ENCODE measurements at regions not wholly inside any gene's neighbourhood (a gene's known extent, or its start where the extent isn't known, plus 50 kb on each side); places are given as distances from the start of the nearest gene placed in this dataset.
A peak's percentile ranks its signal among the peaks of the same experiment; 100 is the strongest.

DNA sequence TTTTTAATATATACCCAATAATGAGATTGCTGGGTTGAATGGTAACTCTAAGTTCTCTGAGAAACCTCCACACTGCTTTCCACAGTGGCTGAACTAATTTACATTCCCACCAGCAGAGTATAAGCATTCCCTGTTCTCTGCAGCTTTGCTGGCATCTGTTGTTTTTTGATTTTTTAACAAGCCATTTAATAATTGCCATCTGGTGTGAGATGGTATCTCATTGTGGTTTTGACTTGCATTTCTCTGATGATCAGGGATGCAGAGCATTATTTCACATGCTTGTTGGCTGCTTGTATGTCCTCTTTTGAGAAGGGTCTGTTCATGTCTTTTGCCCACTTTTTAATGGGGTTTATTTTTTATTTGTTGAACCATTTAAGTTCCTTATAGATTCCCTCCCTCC lies 75.0 kb upstream of the EPHB3 start:
- H3K4me3 ChIP-seq (ENCODE audit: low read depth, poor library complexity, severe bottlenecking): no peak overlapping the region
- intact Hi-C loops (cut with DNase I; ENCODE audit: low total_unique reads): no loop called here
- TF ChIP-seq POLR2A (IDR thresholded peaks at IDR 0.05): no peak
- TF ChIP-seq, protein P1, sequence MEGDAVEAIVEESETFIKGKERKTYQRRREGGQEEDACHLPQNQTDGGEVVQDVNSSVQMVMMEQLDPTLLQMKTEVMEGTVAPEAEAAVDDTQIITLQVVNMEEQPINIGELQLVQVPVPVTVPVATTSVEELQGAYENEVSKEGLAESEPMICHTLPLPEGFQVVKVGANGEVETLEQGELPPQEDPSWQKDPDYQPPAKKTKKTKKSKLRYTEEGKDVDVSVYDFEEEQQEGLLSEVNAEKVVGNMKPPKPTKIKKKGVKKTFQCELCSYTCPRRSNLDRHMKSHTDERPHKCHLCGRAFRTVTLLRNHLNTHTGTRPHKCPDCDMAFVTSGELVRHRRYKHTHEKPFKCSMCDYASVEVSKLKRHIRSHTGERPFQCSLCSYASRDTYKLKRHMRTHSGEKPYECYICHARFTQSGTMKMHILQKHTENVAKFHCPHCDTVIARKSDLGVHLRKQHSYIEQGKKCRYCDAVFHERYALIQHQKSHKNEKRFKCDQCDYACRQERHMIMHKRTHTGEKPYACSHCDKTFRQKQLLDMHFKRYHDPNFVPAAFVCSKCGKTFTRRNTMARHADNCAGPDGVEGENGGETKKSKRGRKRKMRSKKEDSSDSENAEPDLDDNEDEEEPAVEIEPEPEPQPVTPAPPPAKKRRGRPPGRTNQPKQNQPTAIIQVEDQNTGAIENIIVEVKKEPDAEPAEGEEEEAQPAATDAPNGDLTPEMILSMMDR (IDR thresholded peaks at IDR 0.05): no peak
- DNase-seq (ENCODE audit: low spot score in 2 of 2): no peak

DNA sequence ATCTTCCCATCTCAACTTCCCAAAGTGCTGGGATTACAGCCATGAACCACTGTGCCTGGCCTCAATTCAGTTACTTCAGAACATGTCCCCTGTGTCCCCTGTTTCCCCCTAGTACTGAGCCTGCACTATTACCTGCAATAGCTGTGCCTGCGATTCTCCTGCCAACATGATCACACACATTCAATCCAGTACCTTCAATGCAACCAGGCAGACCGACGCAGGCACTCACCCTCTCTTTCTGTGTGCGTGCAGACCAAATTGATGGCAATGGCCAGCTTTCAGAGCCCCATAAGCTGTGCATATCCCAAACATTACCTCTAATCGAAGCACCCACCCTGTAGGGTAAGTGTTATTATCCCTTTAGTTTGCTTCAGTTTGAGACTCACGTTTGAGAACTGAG lies 73.0 kb upstream of the EPHB3 start:
- peak in 1 of 2 donors; percentile 31 for DNase-seq (ENCODE audit: low spot score in 2 of 2)
- WGBS, 2 donors: 87 to 93% methylated on average over 6 of the region's 6 CpGs
- TF ChIP-seq, protein P1 (IDR thresholded peaks at IDR 0.05): no peak
- TF ChIP-seq POLR2A (IDR thresholded peaks at IDR 0.05): no peak
- intact Hi-C loops (cut with DNase I; ENCODE audit: low total_unique reads): no loop called here
- H3K4me3 ChIP-seq (ENCODE audit: low read depth, poor library complexity, severe bottlenecking): no peak overlapping the region

DNA sequence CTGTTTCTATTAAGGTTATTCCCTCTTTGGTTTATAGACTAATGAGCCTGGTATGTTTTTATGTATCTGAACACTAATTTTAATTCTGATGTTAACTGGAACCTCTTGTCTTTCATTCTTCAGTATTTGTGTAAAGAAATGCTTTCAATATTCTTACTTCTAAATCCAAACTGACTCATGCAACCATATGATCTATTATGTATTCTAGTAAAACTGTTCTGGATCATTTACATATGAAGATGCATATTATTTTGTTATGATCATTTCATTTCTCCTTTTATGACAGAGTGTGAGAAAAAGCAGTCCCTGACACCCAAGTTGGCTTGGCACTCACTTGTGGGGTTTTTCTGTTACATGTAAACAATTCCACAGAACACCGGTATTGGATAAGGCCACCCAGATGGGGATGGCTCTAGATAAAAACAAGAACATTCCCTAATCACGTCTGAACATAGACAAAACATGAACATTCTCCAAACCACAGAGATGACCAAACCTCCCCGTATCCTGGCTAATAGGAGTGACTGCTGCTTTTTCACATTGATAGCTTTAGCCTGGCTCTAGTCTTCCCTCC lies 72.2 kb upstream of the EPHB3 start:
- DNase-seq (ENCODE audit: low spot score in 2 of 2): no peak
- H3K4me3 ChIP-seq (ENCODE audit: low read depth, poor library complexity, severe bottlenecking): no peak overlapping the region
- WGBS, 2 donors: 16 to 23% methylated on average over 3 of the region's 3 CpGs
- intact Hi-C loops (cut with DNase I; ENCODE audit: low total_unique reads): no loop called here
- TF ChIP-seq POLR2A (IDR thresholded peaks at IDR 0.05): no peak
- TF ChIP-seq, protein P1 (IDR thresholded peaks at IDR 0.05): no peak

DNA sequence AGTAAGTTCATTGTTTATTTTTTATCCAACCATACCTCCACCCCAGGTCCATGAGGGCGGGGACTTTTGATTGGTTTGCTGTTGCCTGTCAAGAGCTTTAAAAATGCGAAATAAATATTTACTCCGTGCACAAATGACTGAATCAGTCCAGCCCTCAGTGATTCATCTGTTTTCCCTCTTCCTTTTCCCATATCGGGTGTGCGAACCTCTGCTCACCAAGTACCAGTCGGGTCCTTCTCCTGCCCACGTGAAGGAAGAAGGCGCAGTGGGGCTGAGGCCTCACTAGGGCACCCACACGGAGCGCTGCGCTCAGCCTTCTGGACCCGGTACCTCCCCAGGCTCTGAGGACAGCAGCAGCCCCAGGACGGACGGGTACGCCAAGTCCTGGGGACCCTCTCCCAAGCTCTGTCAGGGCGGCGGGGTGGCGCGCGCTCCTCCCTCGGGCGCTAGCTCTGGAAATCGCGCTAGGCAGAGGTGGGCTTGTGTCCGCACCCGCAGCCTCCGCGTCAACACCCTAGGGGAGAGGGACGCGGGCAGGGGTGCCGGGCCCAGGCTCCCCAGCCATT lies 70.5 kb upstream of the EPHB3 start:
- WGBS, 2 donors: 59 to 61% methylated on average over 19 to 27 of the region's 31 CpGs
- H3K4me3 ChIP-seq (ENCODE audit: low read depth, poor library complexity, severe bottlenecking): no peak overlapping the region
- no peak for DNase-seq (ENCODE audit: low spot score in 2 of 2)
- TF ChIP-seq, protein P1 (IDR thresholded peaks at IDR 0.05): no peak
- TF ChIP-seq POLR2A (IDR thresholded peaks at IDR 0.05): no peak
- intact Hi-C loops (cut with DNase I; ENCODE audit: low total_unique reads): no loop called here

DNA sequence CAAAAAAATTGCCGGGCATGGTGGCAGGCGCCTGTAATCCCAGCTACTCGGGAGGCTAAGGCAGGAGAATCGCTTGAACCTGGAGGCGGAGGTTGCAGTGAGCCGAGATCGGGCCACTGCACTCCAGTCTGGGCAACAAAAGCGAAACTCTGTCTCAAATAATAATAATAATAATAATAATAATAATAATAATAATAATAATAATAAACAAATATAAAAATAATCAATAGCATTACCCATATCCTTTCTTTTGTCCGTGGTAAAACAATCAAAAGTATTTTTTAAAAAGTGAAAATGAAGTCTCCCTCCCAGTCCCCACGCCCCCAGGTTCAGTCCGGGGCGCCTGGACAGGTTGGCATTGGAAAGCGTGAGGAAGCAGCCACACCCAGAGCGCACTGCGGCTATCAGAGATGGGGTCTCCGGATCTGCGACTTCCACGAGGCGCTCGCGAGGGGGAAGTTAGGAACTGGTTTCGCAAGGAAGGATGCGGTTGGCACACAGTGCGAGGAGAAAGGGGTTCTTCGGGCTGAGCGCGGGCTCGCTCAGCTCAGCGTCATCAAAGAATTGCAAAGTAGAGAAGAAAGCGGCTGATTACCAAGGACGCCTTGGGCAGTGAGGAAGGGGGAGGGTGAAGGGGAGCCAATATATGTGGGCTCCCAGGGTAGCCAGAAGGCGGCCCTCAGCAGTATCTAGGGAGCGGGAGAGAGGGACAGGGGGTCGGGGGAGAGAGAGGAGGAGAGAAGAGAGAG lies 69.5 kb upstream of the EPHB3 start:
- intact Hi-C loops (cut with DNase I; ENCODE audit: low total_unique reads): no loop called here
- 23 to 30% methylated on average over 34 of the region's 34 CpGs for WGBS, 2 donors
- TF ChIP-seq POLR2A (IDR thresholded peaks at IDR 0.05): no peak
- TF ChIP-seq, protein P1 (IDR thresholded peaks at IDR 0.05): no peak
- DNase-seq (ENCODE audit: low spot score in 2 of 2): peak in 1 of 2 donors; percentile 52
- H3K4me3 ChIP-seq (ENCODE audit: low read depth, poor library complexity, severe bottlenecking): no peak overlapping the region
